ENCODE measurements at regions not wholly inside any gene's neighbourhood (a gene's known extent, or its start where the extent isn't known, plus 50 kb on each side); places are given as distances from the start of the nearest gene placed in this dataset.
"Not testable (repeated sequence)": the region's sequence is repeated elsewhere in the genome, so short reads cannot be mapped to it uniquely, and the experiment has no call there.

DNA sequence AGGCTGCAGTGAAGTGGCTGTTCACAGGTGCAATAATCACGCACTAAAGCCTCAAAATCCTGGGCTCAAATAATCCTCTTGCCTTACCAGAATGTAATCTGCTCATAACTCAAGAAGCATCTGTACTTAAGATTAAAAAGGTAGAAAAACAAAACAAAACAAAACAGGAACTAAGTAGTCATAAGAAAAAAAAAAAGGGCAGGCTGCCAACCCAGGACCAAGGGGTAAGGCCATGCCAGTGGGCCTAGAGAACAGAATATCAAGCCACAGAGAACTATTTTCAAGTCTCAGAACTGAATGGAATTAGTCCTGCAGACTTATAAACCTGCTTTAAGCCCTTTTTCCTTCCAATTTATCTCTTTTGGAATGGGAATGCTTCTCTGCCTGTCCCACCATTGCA, 64.8 kb upstream of the TBC1D3K start:
- DNase-seq: no peak
- no peaks in the 10 kb centered on the region for H3K4me1 ChIP-seq (ENCODE audit: control insufficient read depth, insufficient read depth, low read length)
- no CpG with 5 or more reads among the region's 1 CpG for WGBS (ENCODE audit: insufficient coverage)
- no peak overlapping the region for H3K4me3 ChIP-seq (ENCODE audit: low read length)
- H3K9me3 ChIP-seq (replicated peaks; ENCODE audit: control insufficient read depth, low read depth, low read length): peaks cover 3% of the 10 kb centered on the region
- H3K27me3 ChIP-seq (ENCODE audit: control insufficient read depth, insufficient read depth, low read length): no peaks in the 10 kb centered on the region
- no peaks in the 10 kb centered on the region for H3K36me3 ChIP-seq (ENCODE audit: control insufficient read depth, insufficient read depth, low read length)
- no peak overlapping the region for H3K27ac ChIP-seq (ENCODE audit: low read length)

DNA sequence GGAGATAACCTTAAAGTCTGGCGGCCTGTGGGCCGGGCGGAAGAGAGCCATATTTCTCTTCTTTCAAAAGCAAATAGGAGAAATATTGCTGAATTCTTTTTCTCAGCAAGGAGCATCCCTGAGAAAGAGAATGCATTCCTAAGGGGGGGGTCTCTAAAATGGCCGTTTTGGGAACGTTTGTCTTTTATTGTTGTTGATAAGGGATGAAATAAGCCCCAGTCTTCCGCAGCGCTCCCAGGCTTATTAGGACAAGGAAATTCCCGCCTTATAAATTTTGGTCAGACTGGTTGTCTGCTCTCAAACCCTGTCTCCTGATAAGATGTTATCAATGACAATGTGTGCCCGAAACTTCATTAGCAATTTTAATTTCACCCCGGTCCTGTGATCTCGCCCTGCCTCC, 65.8 kb upstream of the TBC1D3K start:
- H3K27me3 ChIP-seq (ENCODE audit: control insufficient read depth, insufficient read depth, low read length); H3K9me3 ChIP-seq (replicated peaks; ENCODE audit: control insufficient read depth, low read depth, low read length); H3K27ac ChIP-seq (ENCODE audit: low read length); H3K4me1 ChIP-seq (ENCODE audit: control insufficient read depth, insufficient read depth, low read length); H3K4me3 ChIP-seq (ENCODE audit: low read length); H3K36me3 ChIP-seq (ENCODE audit: control insufficient read depth, insufficient read depth, low read length); DNase-seq: not testable (repeated sequence)
- 94% methylated on average over 2 of the region's 11 CpGs for WGBS (ENCODE audit: insufficient coverage)

DNA sequence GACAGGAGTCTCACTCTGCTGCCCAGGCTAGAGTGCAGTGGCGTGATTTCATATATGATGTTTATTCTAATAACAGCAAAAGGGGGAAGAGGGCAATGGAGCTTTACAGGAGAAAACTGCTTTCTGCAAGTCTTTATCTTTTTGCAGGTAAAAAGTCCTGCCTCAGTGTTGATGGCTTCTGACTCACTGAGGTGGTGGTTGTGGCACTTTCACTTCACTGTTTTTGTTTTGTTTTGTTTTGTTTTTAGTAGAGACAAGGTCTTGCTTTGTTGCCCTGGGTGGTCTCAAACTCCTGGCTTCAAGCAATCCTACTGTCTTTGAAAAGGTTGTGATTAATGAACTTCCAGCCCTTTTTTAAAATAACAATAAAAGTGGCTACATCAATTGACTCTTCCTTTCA, 68.0 kb upstream of the TBC1D3K start:
- Histone ChIP-seq H3K36me3 (ENCODE audit: control insufficient read depth, insufficient read depth, low read length) (no peaks in the 10 kb centered on the region), H3K27me3 (ENCODE audit: control insufficient read depth, insufficient read depth, low read length) (no peaks in the 10 kb centered on the region), H3K4me3 (ENCODE audit: low read length) (no peak overlapping the region), H3K9me3 (replicated peaks; ENCODE audit: control insufficient read depth, low read depth, low read length) (peaks cover 3% of the 10 kb centered on the region), H3K4me1 (ENCODE audit: control insufficient read depth, insufficient read depth, low read length) (no peaks in the 10 kb centered on the region), H3K27ac (ENCODE audit: low read length) (no peak overlapping the region)
- no CpG with 5 or more reads among the region's 1 CpG for WGBS (ENCODE audit: insufficient coverage)
- DNase-seq: no peak

DNA sequence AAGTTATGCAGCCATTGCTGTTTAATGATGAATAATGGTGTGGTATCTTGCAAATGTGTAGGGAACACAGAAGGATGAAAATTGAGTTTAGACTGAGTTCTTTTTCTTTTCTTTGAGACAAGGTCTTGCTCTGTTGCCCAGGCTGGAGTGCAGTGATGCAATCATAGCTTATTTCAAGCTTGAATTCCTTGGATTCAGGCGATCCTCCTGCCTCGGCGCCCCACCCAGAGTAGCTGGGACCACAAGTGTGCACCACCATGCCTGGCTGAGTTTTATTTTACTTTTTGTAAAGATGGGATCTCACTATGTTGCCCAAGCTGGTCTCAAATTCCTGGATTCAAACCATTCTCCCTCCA, 74.6 kb upstream of the TBC1D3K start:
- Histone ChIP-seq H3K4me1 (ENCODE audit: control insufficient read depth, insufficient read depth, low read length) (peaks cover 3% of the 10 kb centered on the region), H3K27ac (ENCODE audit: low read length) (no peak overlapping the region), H3K36me3 (ENCODE audit: control insufficient read depth, insufficient read depth, low read length) (no peaks in the 10 kb centered on the region), H3K9me3 (replicated peaks; ENCODE audit: control insufficient read depth, low read depth, low read length) (no peaks in the 10 kb centered on the region), H3K4me3 (ENCODE audit: low read length) (no peak overlapping the region), H3K27me3 (ENCODE audit: control insufficient read depth, insufficient read depth, low read length) (peaks cover 3% of the 10 kb centered on the region)
- 97% methylated on average over 3 of the region's 3 CpGs for WGBS (ENCODE audit: insufficient coverage)
- no peak for DNase-seq

DNA sequence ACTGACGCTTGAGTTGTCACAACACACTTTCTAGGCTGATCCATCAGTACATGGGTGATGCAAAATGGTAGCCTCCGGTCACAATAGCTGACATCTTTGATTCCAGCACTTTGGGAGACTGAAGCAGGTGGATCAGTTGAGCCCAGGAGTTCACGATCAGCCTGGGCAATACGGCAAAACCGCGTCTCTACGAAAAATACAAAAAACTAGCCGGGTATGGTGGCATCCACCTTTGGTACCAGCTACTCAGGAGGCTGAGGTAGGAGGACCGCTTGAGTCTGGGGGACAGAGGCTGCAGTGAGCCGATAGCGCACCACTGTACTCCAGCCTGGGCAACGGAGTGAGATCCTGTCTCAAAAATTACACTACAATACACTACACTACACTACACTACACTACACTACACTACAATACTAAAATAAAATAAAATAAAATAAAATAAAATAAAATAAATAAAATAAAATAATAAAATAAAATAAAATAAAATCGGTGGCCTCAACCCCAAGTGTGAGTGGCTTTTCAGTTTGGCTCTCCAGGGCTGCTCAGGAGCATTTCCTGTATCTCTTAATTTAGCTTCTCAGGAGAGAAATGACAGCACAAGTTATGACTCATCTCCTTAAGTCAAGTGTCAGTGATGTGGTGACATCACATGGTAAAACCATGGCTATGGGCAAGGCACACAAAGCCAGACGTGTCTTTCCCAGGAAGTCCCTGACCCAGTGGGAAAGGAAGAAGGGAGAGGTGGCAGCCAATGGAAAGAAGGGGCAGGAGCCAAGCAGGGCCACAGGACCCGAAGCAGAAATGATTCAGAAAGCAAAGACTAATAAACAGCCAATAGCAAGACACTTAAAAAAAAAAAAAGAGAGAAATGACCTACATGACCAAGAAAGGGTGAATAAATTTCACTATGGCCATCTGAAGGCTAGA, 75.3 kb upstream of the TBC1D3K start:
- Histone ChIP-seq H3K4me1 (ENCODE audit: control insufficient read depth, insufficient read depth, low read length) (peaks cover 7% of the 10 kb centered on the region), H3K36me3 (ENCODE audit: control insufficient read depth, insufficient read depth, low read length) (no peaks in the 10 kb centered on the region), H3K27me3 (ENCODE audit: control insufficient read depth, insufficient read depth, low read length) (peaks cover 9% of the 10 kb centered on the region), H3K27ac (ENCODE audit: low read length) (no peak overlapping the region), H3K9me3 (replicated peaks; ENCODE audit: control insufficient read depth, low read depth, low read length) (no peaks in the 10 kb centered on the region), H3K4me3 (ENCODE audit: low read length) (no peak overlapping the region)
- 83% methylated on average over 7 of the region's 15 CpGs for WGBS (ENCODE audit: insufficient coverage)
- DNase-seq: peak; percentile 11

DNA sequence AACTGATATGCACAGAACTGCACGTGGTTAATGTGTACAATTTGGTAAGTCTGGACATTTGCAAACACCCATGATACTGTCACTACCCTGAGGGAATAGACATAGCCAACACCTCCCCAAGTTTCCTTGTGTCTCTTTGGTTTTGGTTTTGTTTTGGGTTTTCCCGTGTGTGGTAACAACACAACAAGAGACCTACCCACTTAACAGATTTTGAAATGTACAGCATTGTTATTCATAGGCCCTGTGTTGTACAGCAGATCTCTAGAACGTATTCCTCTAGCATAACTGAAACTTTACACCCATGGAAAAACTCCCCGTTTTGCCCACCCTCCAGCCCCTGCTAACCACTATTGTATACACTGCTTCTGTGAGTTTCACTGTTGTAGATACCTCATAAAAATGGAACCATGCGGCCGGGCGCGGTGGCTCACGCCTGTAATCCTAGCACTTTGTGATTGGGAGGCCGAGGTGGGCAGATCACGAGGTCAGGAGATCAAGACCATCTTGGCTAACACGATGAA, 76.3 kb upstream of the TBC1D3K start:
- DNase-seq: no peak
- no peak overlapping the region for H3K4me3 ChIP-seq (ENCODE audit: low read length)
- no peak overlapping the region for H3K27ac ChIP-seq (ENCODE audit: low read length)
- H3K4me1 ChIP-seq (ENCODE audit: control insufficient read depth, insufficient read depth, low read length): peaks cover 7% of the 10 kb centered on the region
- H3K36me3 ChIP-seq (ENCODE audit: control insufficient read depth, insufficient read depth, low read length): no peaks in the 10 kb centered on the region
- peaks cover 9% of the 10 kb centered on the region for H3K27me3 ChIP-seq (ENCODE audit: control insufficient read depth, insufficient read depth, low read length)
- H3K9me3 ChIP-seq (replicated peaks; ENCODE audit: control insufficient read depth, low read depth, low read length): no peaks in the 10 kb centered on the region
- 85% methylated on average over 6 of the region's 12 CpGs for WGBS (ENCODE audit: insufficient coverage)

DNA sequence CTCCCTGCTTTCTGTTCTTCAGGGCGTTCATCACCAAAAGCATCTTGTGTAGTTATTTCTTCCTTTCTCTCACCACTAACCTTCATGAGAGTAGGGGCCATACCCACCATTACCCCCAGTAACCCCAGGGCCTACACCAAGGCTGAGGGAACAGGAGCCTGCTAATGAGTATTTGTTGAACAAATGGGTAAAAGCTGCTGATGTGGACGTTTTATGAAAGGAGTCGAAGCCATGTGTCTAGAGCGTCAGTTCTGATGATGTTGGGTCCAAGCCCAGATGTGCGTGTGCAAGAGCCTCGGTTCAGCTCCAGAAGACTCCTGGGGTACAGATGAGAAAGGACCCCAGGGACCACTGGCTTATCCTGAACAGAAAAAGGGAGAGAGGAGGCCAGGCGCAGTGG, 77.1 kb upstream of the TBC1D3K start:
- H3K4me3 ChIP-seq (ENCODE audit: low read length): no peak overlapping the region
- H3K9me3 ChIP-seq (replicated peaks; ENCODE audit: control insufficient read depth, low read depth, low read length): no peaks in the 10 kb centered on the region
- 49% methylated on average over 5 of the region's 7 CpGs for WGBS (ENCODE audit: insufficient coverage)
- no peak for DNase-seq
- peaks cover 10% of the 10 kb centered on the region for H3K27me3 ChIP-seq (ENCODE audit: control insufficient read depth, insufficient read depth, low read length)
- no peak overlapping the region for H3K27ac ChIP-seq (ENCODE audit: low read length)
- peaks cover 7% of the 10 kb centered on the region for H3K4me1 ChIP-seq (ENCODE audit: control insufficient read depth, insufficient read depth, low read length)
- no peaks in the 10 kb centered on the region for H3K36me3 ChIP-seq (ENCODE audit: control insufficient read depth, insufficient read depth, low read length)

DNA sequence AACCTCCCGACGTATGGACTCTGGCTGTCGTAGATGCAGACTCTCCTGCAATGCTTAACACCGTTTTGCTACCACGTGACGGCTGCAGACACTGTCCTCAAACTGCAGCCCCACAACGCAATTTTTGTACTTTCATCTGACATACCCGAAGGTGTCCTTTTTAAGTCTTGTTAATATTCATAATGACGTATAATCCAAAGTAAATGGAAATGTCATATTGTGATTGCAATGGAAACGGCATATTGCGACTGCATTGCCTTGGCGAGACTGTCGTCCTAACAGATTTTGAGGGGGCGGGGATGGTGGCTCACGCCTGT, 79.3 kb upstream of the TBC1D3K start:
- Histone ChIP-seq H3K4me1 (ENCODE audit: control insufficient read depth, insufficient read depth, low read length) (peaks cover 7% of the 10 kb centered on the region), H3K4me3 (ENCODE audit: low read length) (no peak overlapping the region), H3K27ac (ENCODE audit: low read length) (no peak overlapping the region), H3K27me3 (ENCODE audit: control insufficient read depth, insufficient read depth, low read length) (peaks cover 10% of the 10 kb centered on the region), H3K9me3 (replicated peaks; ENCODE audit: control insufficient read depth, low read depth, low read length) (no peaks in the 10 kb centered on the region), H3K36me3 (ENCODE audit: control insufficient read depth, insufficient read depth, low read length) (no peaks in the 10 kb centered on the region)
- DNase-seq: no peak
- WGBS (ENCODE audit: insufficient coverage): 63% methylated on average over 9 of the region's 15 CpGs

DNA sequence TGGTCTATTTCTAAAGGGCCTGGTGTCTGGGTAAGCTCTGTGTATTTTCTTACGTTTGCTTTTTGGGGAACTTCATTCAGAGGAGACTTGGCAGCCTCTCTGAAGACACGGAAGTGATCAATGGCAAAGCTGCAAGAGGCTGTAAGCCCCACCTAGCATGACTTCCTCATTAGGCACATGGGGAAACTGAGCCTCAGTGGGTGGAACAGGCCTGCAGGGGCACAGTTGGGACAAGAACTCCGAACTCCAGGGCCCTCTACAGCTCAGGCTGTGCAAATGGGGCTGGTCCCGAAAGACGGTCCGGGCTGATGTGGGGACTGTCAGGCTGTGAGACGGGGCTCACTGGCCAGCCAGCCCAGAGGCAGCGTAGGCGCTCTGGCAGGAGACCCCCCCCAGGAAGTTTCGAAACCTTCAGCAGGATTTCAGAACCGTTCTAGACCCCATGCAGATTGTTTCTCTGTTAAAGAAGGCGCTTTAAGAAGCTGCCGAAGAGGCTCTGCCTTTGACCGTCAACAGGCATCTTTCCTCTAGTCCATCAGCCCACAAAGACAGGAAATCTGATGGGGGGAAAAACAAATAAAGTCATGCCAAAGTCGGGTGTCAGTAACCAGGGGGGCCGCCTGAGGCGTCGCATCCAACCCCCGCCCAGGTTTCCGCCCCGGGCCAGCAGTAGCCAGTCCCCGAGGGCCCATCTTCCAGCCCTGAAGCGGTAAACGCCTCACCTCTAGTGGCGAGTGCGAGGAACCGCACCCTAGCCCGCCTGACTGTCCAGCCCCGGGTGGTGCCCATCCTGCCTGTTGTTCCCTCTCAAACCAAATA, 79.8 kb upstream of the TBC1D3K start:
- Histone ChIP-seq H3K4me3 (ENCODE audit: low read length) (no peak overlapping the region), H3K9me3 (replicated peaks; ENCODE audit: control insufficient read depth, low read depth, low read length) (no peaks in the 10 kb centered on the region), H3K36me3 (ENCODE audit: control insufficient read depth, insufficient read depth, low read length) (no peaks in the 10 kb centered on the region), H3K27ac (ENCODE audit: low read length) (no peak overlapping the region), H3K4me1 (ENCODE audit: control insufficient read depth, insufficient read depth, low read length) (peaks cover 7% of the 10 kb centered on the region), H3K27me3 (ENCODE audit: control insufficient read depth, insufficient read depth, low read length) (peaks cover 10% of the 10 kb centered on the region)
- WGBS (ENCODE audit: insufficient coverage): 7% methylated on average over 25 of the region's 29 CpGs
- peak; percentile 51 for DNase-seq

DNA sequence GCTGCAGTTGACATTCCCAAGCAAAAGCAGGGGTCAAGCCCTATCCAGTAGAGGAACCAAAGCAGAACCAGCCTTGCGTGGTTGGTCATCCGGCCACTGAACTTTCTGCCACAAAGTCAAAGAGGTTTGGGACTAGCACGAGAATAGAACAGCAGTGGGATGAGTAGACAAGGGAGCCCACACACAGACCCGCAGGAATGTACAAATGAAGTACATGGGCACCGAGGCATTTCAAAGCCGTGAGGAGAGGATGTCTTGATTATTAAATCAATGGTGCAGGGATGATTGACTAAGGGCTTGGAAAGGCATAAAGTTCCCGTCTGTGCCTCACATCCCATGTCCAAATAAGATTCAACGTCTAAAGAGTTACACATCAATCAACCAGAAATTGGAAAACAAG, 81.8 kb upstream of the TBC1D3K start:
- H3K27ac ChIP-seq (ENCODE audit: low read length): no peak overlapping the region
- peaks cover 7% of the 10 kb centered on the region for H3K4me1 ChIP-seq (ENCODE audit: control insufficient read depth, insufficient read depth, low read length)
- H3K36me3 ChIP-seq (ENCODE audit: control insufficient read depth, insufficient read depth, low read length): no peaks in the 10 kb centered on the region
- no peak overlapping the region for H3K4me3 ChIP-seq (ENCODE audit: low read length)
- DNase-seq: no peak
- WGBS (ENCODE audit: insufficient coverage): 82% methylated on average over 5 of the region's 8 CpGs
- no peaks in the 10 kb centered on the region for H3K9me3 ChIP-seq (replicated peaks; ENCODE audit: control insufficient read depth, low read depth, low read length)
- peaks cover 10% of the 10 kb centered on the region for H3K27me3 ChIP-seq (ENCODE audit: control insufficient read depth, insufficient read depth, low read length)

All from muscle of leg (tissue), 3 donors.